HEK293 (cell line): ENCODE measurements at regions not wholly inside any gene's neighbourhood (a gene's known extent, or its start where the extent isn't known, plus 50 kb on each side); places are given as distances from the start of the nearest gene placed in this dataset.

Experiments used
- CTCF ChIP-seq: fragments of 450-650 bp; formaldehyde crosslinking; IDR thresholded peaks from 2 replicates; pipeline ENCODE4 v1.5.1; 2016; ENCODE audit warnings: missing biosample characterization, missing genetic modification characterization
- GLIS2 ChIP-seq: fragments of 450-650 bp; formaldehyde crosslinking; IDR thresholded peaks from 2 replicates; pipeline ENCODE4 v1.5.1; 2016; ENCODE audit warnings: missing biosample characterization, missing genetic modification characterization
- TCF7L2 ChIP-seq: IDR thresholded peaks from 2 replicates; pipeline ENCODE4 v1.6.1; 2011; ENCODE audit warnings: low read depth, mild to moderate bottlenecking, inconsistent platforms, low read length, moderate library complexity, borderline replicate concordance
- YY1 ChIP-seq: fragments of 450-650 bp; formaldehyde crosslinking; IDR thresholded peaks from 2 replicates; pipeline ENCODE4 v1.5.1; 2018; ENCODE audit warnings: missing biosample characterization, missing genetic modification characterization
- ZNF19 ChIP-seq: fragments of 450-650 bp; formaldehyde crosslinking; IDR thresholded peaks from 2 replicates; pipeline ENCODE4; 2016; ENCODE audit warnings: missing biosample characterization, missing genetic modification characterization, low read depth
- ZNF2 ChIP-seq: fragments of 450-650 bp; formaldehyde crosslinking; IDR thresholded peaks from 2 replicates; pipeline ENCODE4 v1.5.1; 2016; ENCODE audit warnings: missing biosample characterization, missing genetic modification characterization
- ZNF26 ChIP-seq: fragments of 450-650 bp; formaldehyde crosslinking; IDR thresholded peaks from 2 replicates; pipeline ENCODE4 v1.5.1; 2016; ENCODE audit warnings: missing biosample characterization, missing genetic modification characterization
- ZNF324 ChIP-seq: fragments of 450-650 bp; formaldehyde crosslinking; IDR thresholded peaks from 2 replicates; pipeline ENCODE4 v1.5.1; 2016; ENCODE audit warnings: missing biosample characterization, missing genetic modification characterization
- ZNF366 ChIP-seq: fragments of 450-650 bp; formaldehyde crosslinking; conservative IDR thresholded peaks from 2 replicates; pipeline ENCODE4 v1.5.1; 2016; ENCODE audit warnings: missing biosample characterization, missing genetic modification characterization
- ZNF514 ChIP-seq: fragments of 450-650 bp; formaldehyde crosslinking; IDR thresholded peaks from 2 replicates; pipeline ENCODE4 v1.5.1; 2016; ENCODE audit warnings: missing biosample characterization, missing genetic modification characterization
- ZNF580 ChIP-seq: fragments of 450-650 bp; formaldehyde crosslinking; IDR thresholded peaks from 2 replicates; pipeline ENCODE4 v1.5.1; 2016; ENCODE audit warnings: missing biosample characterization, missing genetic modification characterization
- ZNF639 ChIP-seq: fragments of 450-650 bp; formaldehyde crosslinking; IDR thresholded peaks from 2 replicates; pipeline ENCODE4 v1.5.1; 2016; ENCODE audit warnings: missing biosample characterization, missing genetic modification characterization

- TF ChIP-seq ZNF19 (tag by site-specific recombination), result no peak
- TF ChIP-seq ZNF324, result no peak
- no peak for TF ChIP-seq GLIS2 (tag by site-specific recombination)
- no peak for TF ChIP-seq ZNF580
- no peak for TF ChIP-seq ZNF26
- no peak for TF ChIP-seq ZNF639 (tag by site-specific recombination)
- no peak for TF ChIP-seq ZNF514
- no peak for TF ChIP-seq TCF7L2
- no peak for TF ChIP-seq CTCF (tag by site-specific recombination)
- no peak for TF ChIP-seq ZNF2 (tag by site-specific recombination)
- TF ChIP-seq YY1 (tag by site-specific recombination), result no peak
- no peak for TF ChIP-seq ZNF366 (tag by site-specific recombination)
Measured at GRCh38 chr4:26081795-26082498, 167.9 kb downstream of the SMIM20 start.
